Progenitor cell of endocrine pancreas (in vitro differentiated cells): ENCODE measurements at regions not wholly inside any gene's neighbourhood (a gene's known extent, or its start where the extent isn't known, plus 50 kb on each side); places are given as distances from the start of the nearest gene placed in this dataset.

Source experiments
- DNase-seq: peaks from one replicate; pipeline ENCODE4 v3.0.0; 2021; ENCODE audit warnings: low spot score; ENCODE audit not compliant: unreplicated experiment
- H3K27ac Mint-ChIP-seq: 2 replicates; pipeline ENCODE4 v1.8.0; 2021; ENCODE audit warnings: mild to moderate bottlenecking, moderate library complexity, mixed read lengths
- H3K27me3 Mint-ChIP-seq: 2 replicates; pipeline ENCODE4 v1.8.0; 2021; ENCODE audit warnings: mixed read lengths
- H3K36me3 Mint-ChIP-seq: 2 replicates; pipeline ENCODE4 v1.8.0; 2022; ENCODE audit warnings: mixed read lengths; ENCODE audit not compliant: insufficient read depth
- H3K4me1 Mint-ChIP-seq: 2 replicates; pipeline ENCODE4 v1.8.0; 2021; ENCODE audit warnings: low read depth, mixed read lengths
- H3K4me3 Mint-ChIP-seq: 2 replicates; pipeline ENCODE4 v1.8.0; 2021; ENCODE audit warnings: low read depth, mild to moderate bottlenecking, moderate library complexity, mixed read lengths
- H3K9me3 Mint-ChIP-seq: 2 replicates; pipeline ENCODE4 v1.8.0; 2021; ENCODE audit warnings: low read depth, mixed read lengths
- TF ChIP-seq, protein P1 (sequence below): fragments of 200-600 bp; sonication (generic); IDR thresholded peaks from one replicate; pipeline ENCODE4 v1.5.0; 2021; ENCODE audit warnings: antibody characterized with exemption, mild to moderate bottlenecking; ENCODE audit not compliant: unreplicated experiment

DNA sequence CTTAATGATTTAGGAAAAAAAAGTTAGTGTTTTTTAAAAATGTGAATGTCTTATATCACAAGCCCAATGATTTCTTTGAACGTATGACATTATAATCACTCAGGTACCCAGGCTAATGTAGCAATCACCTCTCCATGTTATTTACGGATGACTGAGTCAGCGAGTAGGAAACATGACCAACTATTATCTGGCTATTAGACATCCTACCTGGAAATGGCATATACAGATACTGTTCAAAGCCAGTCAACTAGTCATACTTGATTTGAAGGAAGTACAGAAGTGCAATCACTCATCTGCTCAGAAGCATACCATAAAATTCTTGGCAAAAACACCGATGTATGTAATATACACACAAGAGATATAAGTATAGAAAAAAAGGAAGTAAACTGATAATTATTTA lies 732.5 kb downstream of the ARAP2 start:
- Mint-ChIP-seq H3K4me3 (no peak overlapping the region), H3K36me3 (no peaks in the 10 kb centered on the region), H3K27ac (no peak overlapping the region), H3K9me3 (no peaks in the 10 kb centered on the region), H3K27me3 (no peaks in the 10 kb centered on the region), H3K4me1 (no peaks in the 10 kb centered on the region)
- DNase-seq, result no peak
- TF ChIP-seq, protein P1, sequence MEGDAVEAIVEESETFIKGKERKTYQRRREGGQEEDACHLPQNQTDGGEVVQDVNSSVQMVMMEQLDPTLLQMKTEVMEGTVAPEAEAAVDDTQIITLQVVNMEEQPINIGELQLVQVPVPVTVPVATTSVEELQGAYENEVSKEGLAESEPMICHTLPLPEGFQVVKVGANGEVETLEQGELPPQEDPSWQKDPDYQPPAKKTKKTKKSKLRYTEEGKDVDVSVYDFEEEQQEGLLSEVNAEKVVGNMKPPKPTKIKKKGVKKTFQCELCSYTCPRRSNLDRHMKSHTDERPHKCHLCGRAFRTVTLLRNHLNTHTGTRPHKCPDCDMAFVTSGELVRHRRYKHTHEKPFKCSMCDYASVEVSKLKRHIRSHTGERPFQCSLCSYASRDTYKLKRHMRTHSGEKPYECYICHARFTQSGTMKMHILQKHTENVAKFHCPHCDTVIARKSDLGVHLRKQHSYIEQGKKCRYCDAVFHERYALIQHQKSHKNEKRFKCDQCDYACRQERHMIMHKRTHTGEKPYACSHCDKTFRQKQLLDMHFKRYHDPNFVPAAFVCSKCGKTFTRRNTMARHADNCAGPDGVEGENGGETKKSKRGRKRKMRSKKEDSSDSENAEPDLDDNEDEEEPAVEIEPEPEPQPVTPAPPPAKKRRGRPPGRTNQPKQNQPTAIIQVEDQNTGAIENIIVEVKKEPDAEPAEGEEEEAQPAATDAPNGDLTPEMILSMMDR, result no peak

DNA sequence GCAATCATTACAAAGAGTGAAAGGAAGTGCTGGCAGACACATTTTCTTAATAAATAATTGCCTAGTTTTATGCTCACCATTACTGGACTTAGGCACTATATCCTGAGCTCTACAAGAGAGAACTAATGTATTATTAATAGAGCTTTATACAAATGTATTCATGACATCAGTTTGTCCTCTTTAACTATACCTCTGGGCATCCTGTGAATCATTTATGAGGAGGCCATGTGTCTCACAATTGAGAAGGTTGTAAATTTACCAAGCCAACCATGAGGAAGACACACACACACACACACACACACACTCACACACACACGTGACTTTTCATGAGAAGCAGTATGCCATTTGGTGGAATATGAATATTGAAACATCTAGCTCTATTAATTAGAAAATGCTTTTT lies 728.2 kb downstream of the ARAP2 start:
- TF ChIP-seq, protein P1, result no peak
- no peaks in the 10 kb centered on the region for H3K27me3 Mint-ChIP-seq
- peaks cover 1% of the 10 kb centered on the region for H3K4me1 Mint-ChIP-seq
- DNase-seq, result no peak
- no peak overlapping the region for H3K4me3 Mint-ChIP-seq
- peaks cover 4% of the 10 kb centered on the region for H3K9me3 Mint-ChIP-seq
- H3K36me3 Mint-ChIP-seq, result no peaks in the 10 kb centered on the region
- no peak overlapping the region for H3K27ac Mint-ChIP-seq

DNA sequence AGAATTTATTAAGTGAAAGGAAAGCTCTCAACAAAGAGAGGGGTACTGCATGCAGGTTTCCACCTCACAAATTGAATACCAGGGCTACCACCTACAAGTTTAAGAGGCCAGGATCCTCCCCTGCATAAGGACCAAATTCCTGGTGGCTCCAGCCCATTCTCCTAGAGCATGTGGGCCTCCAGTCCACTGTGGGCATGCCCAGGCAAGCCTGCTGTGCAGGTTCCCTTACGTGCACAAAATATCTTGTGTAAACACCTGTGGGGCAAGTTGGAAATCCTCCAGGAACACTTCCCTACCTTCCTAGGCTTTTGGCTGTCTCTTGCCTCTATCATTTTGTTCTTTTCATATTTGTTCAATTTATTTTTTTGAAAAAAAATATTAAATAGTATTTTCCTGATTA lies 724.3 kb downstream of the ARAP2 start:
- no peaks in the 10 kb centered on the region for H3K27me3 Mint-ChIP-seq
- no peaks in the 10 kb centered on the region for H3K36me3 Mint-ChIP-seq
- H3K27ac Mint-ChIP-seq, result no peak overlapping the region
- peaks cover 1% of the 10 kb centered on the region for H3K4me1 Mint-ChIP-seq
- H3K9me3 Mint-ChIP-seq, result peaks cover 4% of the 10 kb centered on the region
- TF ChIP-seq, protein P1, result no peak
- no peak for DNase-seq
- H3K4me3 Mint-ChIP-seq, result no peak overlapping the region

DNA sequence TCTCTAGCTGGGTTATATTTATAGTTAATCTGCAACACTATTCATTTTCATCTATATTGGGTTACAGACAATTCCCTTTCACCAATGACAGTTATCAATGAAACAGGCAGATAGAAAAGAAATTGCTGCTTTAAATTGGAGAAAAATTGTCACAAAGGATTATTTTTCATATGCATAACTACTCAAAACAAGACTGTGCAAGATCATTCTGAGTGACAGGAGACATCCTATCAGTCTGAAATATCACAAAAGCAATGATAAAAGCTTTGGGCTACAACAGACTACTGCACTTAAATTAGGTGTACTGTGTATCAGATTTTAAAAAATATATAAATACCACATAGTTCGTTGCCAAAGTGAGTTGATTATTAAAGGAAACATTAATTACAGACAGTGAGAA lies 722.6 kb downstream of the ARAP2 start:
- TF ChIP-seq, protein P1, result no peak
- no peak for DNase-seq
- H3K36me3 Mint-ChIP-seq, result no peaks in the 10 kb centered on the region
- H3K9me3 Mint-ChIP-seq, result peaks cover 4% of the 10 kb centered on the region
- H3K27ac Mint-ChIP-seq, result no peak overlapping the region
- peaks cover 1% of the 10 kb centered on the region for H3K4me1 Mint-ChIP-seq
- no peaks in the 10 kb centered on the region for H3K27me3 Mint-ChIP-seq
- no peak overlapping the region for H3K4me3 Mint-ChIP-seq

DNA sequence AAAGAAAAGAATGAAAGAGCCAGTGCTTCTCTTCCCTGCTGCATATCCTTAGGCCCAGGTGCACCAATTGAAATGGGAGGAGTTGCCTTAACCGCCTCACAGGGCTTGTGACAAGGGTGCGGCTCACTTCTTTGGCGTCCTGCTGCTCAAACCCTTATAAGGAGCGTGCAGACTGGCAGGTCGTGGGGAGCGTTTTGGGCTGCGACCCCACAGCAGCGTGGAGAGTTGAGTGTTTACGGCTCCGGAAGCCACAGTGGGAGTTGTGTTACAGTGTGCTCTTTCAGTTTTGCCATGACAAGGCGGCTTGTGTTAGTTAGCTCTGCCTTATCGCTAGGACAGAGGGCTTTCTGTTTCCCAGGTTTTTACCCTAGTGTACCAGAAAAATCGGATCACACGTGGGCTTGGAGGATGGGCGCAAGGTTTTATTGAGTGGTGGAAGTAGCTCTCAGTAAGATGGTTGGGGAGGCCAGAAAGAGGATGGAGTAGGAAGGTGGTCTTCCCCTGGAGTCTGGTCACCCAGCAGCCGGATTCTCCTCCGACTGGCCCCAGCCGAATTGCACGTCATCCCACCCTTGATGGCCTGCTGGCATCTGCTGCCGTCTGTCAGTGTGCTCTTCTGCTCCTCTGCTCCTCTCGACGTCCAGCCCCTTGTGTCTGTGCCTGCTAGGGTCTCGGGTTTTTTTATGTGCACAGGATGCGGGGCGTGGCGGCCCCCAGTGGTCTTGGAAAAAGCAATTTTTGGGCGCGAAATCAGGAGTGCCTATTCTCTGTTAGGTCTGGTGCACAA lies 718.9 kb downstream of the ARAP2 start:
- Mint-ChIP-seq H3K4me3 (peak overlapping the region; percentile 16), H3K27ac (no peak overlapping the region)

More for the DNA sequence above, 718.9 kb downstream of the ARAP2 start:
- no peaks in the 10 kb centered on the region for H3K36me3 Mint-ChIP-seq
- TF ChIP-seq, protein P1, result no peak
- H3K27me3 Mint-ChIP-seq, result no peaks in the 10 kb centered on the region
- DNase-seq, result no peak
- peaks cover 3% of the 10 kb centered on the region for H3K4me1 Mint-ChIP-seq
- H3K9me3 Mint-ChIP-seq, result peaks cover 4% of the 10 kb centered on the region
